DND-41 (cell line): ENCODE measurements at regions not wholly inside any gene's neighbourhood (a gene's known extent, or its start where the extent isn't known, plus 50 kb on each side); places are given as distances from the start of the nearest gene placed in this dataset.

ENCODE experiments used
- EZH2 ChIP-seq: IDR thresholded peaks from 3 replicates; pipeline ENCODE4 v1.6.1; 2012; ENCODE audit warnings: borderline replicate concordance, low read depth, mild to moderate bottlenecking, moderate library complexity, low read length, inconsistent platforms; ENCODE audit not compliant: severe bottlenecking
- TF ChIP-seq, protein P1 (sequence below): IDR thresholded peaks from 2 replicates; pipeline ENCODE4 v1.5.1; 2012; ENCODE audit warnings: borderline replicate concordance, low read length, moderate library complexity, mild to moderate bottlenecking; ENCODE audit not compliant: poor library complexity, severe bottlenecking; ENCODE audit errors: extremely low read depth

DNA sequence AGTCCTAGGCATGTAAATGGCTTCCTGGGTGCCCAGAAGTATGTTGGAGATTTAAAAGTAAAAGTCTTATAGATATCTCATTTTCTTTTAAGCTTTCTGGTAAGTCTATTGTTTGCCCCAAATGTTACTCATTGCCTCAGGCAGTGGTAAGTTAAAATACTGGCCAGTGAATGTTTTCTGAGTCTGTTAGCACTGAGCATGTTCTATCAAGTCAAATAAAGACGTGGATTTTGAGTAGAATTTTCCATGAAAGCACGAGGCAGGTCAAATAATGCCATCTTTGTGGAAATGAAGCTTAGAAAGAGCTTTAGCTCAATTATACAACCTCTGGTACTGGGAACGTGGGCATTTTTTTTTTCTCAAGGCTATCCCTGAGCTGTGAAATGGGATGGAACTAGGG is 651.3 kb upstream of the ACO1 start:
- TF ChIP-seq, protein P1, sequence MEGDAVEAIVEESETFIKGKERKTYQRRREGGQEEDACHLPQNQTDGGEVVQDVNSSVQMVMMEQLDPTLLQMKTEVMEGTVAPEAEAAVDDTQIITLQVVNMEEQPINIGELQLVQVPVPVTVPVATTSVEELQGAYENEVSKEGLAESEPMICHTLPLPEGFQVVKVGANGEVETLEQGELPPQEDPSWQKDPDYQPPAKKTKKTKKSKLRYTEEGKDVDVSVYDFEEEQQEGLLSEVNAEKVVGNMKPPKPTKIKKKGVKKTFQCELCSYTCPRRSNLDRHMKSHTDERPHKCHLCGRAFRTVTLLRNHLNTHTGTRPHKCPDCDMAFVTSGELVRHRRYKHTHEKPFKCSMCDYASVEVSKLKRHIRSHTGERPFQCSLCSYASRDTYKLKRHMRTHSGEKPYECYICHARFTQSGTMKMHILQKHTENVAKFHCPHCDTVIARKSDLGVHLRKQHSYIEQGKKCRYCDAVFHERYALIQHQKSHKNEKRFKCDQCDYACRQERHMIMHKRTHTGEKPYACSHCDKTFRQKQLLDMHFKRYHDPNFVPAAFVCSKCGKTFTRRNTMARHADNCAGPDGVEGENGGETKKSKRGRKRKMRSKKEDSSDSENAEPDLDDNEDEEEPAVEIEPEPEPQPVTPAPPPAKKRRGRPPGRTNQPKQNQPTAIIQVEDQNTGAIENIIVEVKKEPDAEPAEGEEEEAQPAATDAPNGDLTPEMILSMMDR, result no peak
- TF ChIP-seq EZH2, result no peak
